ENCODE measurements at regions not wholly inside any gene's neighbourhood (a gene's known extent, or its start where the extent isn't known, plus 50 kb on each side); places are given as distances from the start of the nearest gene placed in this dataset.

DNA sequence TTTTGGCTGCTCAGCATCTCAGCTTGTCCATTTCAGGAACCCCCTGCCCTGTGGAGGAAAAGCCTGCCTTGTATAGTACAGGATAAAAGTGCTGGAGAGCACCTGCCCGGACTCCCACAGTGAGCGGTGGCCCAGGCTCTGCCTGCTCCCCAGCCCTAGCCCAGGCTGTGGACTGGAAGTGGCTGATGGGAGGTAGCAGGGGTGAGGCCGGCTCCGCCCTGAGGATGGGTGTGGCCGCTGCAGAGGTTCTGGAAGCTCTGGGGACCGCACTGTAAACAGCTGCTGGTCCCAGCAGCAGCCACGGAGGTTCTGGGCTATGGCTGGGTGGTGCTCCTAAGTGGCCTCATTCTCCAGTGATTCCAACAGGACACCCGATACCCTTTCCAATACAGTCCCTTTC, 56.6 kb upstream of the HELT start (continued):
- no peak for TF ChIP-seq CHD7 (IDR thresholded peaks at IDR 0.05; ENCODE audit: insufficient replicate concordance, low read length)
- TF ChIP-seq TAF7 (optimal IDR thresholded peaks at IDR 0.05; ENCODE audit: borderline replicate concordance, low read depth, low read length): no peak
- TF ChIP-seq ATF2 (IDR thresholded peaks at IDR 0.05; ENCODE audit: low read length): no peak
- TF ChIP-seq SP2 (IDR thresholded peaks at IDR 0.05; ENCODE audit: low read length): no peak

All from H1 (cell line).